Gastroesophageal sphincter (tissue), 3 donors: ENCODE measurements at regions not wholly inside any gene's neighbourhood (a gene's known extent, or its start where the extent isn't known, plus 50 kb on each side); places are given as distances from the start of the nearest gene placed in this dataset.

Experiments used
- CTCF ChIP-seq, 4 experiments: fragments of 200-600 bp in 2 of 4; fragments of 450-650 bp in 2 of 4; sonication (generic) in 1 of 4; IDR thresholded peaks; one replicate each; pipeline ENCODE4 v1.5.1; 2017 to 2019; ENCODE audit warnings: antibody characterized with exemption in 4 of 4, mild to moderate bottlenecking in 2 of 4, moderate library complexity in 2 of 4
- EP300 ChIP-seq: sonication (generic); formaldehyde crosslinking; IDR thresholded peaks from one replicate; pipeline ENCODE4 v1.6.1; 2017; ENCODE audit warnings: antibody characterized with exemption, mild to moderate bottlenecking
- POLR2AphosphoS5 ChIP-seq: sonication (generic); formaldehyde crosslinking; IDR thresholded peaks from one replicate; pipeline ENCODE4 v1.6.1; 2017; ENCODE audit warnings: antibody characterized with exemption

GRCh38 chr4:12583275-12583674 is 900.9 kb downstream of the RAB28 start:
- TF ChIP-seq CTCF (IDR thresholded peaks at IDR 0.05) (no peak), POLR2AphosphoS5 (no peak), EP300 (no peak)
